Astrocyte of the hippocampus (primary cell): ENCODE measurements at regions not wholly inside any gene's neighbourhood (a gene's known extent, or its start where the extent isn't known, plus 50 kb on each side); places are given as distances from the start of the nearest gene placed in this dataset.

Source experiments
- DNase-seq: peaks from one replicate; pipeline ENCODE4 v3.0.0; 2011; ENCODE audit warnings: low read depth, low spot score

GRCh38 chr7:1321411-1322239 is 89.0 kb downstream of the UNCX start:
- DNase-seq = no peak

- DNase-seq = no peak
Measured at GRCh38 chr7:1322240-1323110, 89.8 kb downstream of the UNCX start.

- DNase-seq = no peak
Measured at GRCh38 chr7:1323178-1324027, 90.7 kb downstream of the UNCX start.

GRCh38 chr7:1324028-1324900 is 91.6 kb downstream of the UNCX start:
- no peak for DNase-seq

- no peak for DNase-seq
Measured at GRCh38 chr7:1325246-1325645, 92.6 kb downstream of the UNCX start.

- DNase-seq = no peak
Measured at GRCh38 chr7:1325646-1326510, 93.2 kb downstream of the UNCX start.

- DNase-seq = no peak
Measured at GRCh38 chr7:1326511-1326785, 93.8 kb downstream of the UNCX start.

GRCh38 chr7:1329261-1329660 is 96.6 kb downstream of the UNCX start:
- no peak for DNase-seq

- no peak for DNase-seq
Measured at GRCh38 chr7:1329966-1330800, 97.5 kb downstream of the UNCX start.

- DNase-seq = no peak
Measured at GRCh38 chr7:1330801-1331425, 98.2 kb downstream of the UNCX start.

GRCh38 chr7:1331561-1332467 is 99.1 kb downstream of the UNCX start:
- DNase-seq = no peak

GRCh38 chr7:1336509-1336908 is 103.8 kb downstream of the UNCX start:
- no peak for DNase-seq

- DNase-seq = no peak
Measured at GRCh38 chr7:1339611-1340010, 106.9 kb downstream of the UNCX start.

GRCh38 chr7:1340031-1340430 is 107.4 kb downstream of the UNCX start:
- no peak for DNase-seq

GRCh38 chr7:1340461-1341360 is 108.0 kb downstream of the UNCX start:
- no peak for DNase-seq

- no peak for DNase-seq
Measured at GRCh38 chr7:1341361-1342089, 108.9 kb downstream of the UNCX start.
